ENCODE measurements at regions not wholly inside any gene's neighbourhood (a gene's known extent, or its start where the extent isn't known, plus 50 kb on each side); places are given as distances from the start of the nearest gene placed in this dataset.

DNA sequence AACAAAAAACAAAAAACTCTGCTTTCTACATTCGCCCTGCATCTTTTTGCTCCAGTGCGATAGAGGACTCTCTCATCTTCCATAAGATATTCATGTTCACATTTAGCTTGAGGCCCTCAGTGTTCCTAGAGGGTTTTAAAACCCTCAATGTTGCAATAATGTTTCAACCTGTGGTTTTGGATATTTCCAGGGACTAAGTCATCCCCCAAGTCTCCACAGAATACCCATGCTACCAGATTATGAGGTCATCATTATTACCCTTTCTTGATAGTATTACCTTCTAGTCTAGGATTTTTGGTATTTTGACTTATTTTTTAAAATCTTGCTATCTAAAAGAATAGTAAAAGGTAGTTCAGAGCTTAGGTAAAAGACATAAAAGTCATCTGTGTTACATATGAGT lies 480.5 kb upstream of the ID4 start:
- Histone ChIP-seq H3K4me1 (ENCODE audit: control insufficient read depth, insufficient read depth, low read length, poor library complexity, severe bottlenecking) (no peaks in the 10 kb centered on the region), H3K4me3 (ENCODE audit: insufficient read depth, low read depth, low read length, poor library complexity, severe bottlenecking) (no peak overlapping the region), H3K27me3 (replicated peaks; ENCODE audit: control insufficient read depth, insufficient read depth, low read length, poor library complexity, severe bottlenecking) (no peaks in the 10 kb centered on the region), H3K36me3 (ENCODE audit: control insufficient read depth, insufficient read depth, low read length) (no peaks in the 10 kb centered on the region), H3K27ac (ENCODE audit: insufficient read depth, low read length, poor library complexity, severe bottlenecking) (no peak overlapping the region), H3K9me3 (ENCODE audit: control insufficient read depth, low read length) (no peaks in the 10 kb centered on the region)
- DNase-seq = no peak

DNA sequence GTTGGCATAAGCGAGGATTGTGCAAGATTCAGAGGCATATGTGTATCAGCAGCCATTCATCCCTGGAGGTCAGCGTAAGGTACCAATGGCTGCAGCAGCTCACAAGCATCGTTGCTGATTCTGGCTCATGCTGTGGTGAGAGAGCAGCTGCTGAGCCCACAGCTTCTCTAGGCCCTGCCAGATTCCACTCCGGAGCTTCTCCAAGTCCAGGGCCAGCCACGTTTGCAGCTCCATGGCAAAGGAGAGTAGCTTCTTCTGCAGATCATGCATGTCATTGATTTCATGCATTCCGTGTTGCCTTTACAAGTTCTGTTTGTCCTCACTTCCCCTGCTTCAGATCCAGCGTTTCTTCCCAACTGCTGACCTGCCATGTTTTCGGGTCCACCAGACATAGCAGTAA lies 474.8 kb upstream of the ID4 start:
- Histone ChIP-seq H3K27ac (ENCODE audit: insufficient read depth, low read length, poor library complexity, severe bottlenecking) (no peak overlapping the region), H3K9me3 (ENCODE audit: control insufficient read depth, low read length) (no peaks in the 10 kb centered on the region), H3K4me1 (ENCODE audit: control insufficient read depth, insufficient read depth, low read length, poor library complexity, severe bottlenecking) (no peaks in the 10 kb centered on the region), H3K36me3 (ENCODE audit: control insufficient read depth, insufficient read depth, low read length) (no peaks in the 10 kb centered on the region), H3K4me3 (ENCODE audit: insufficient read depth, low read depth, low read length, poor library complexity, severe bottlenecking) (no peak overlapping the region), H3K27me3 (replicated peaks; ENCODE audit: control insufficient read depth, insufficient read depth, low read length, poor library complexity, severe bottlenecking) (no peaks in the 10 kb centered on the region)
- DNase-seq = no peak

DNA sequence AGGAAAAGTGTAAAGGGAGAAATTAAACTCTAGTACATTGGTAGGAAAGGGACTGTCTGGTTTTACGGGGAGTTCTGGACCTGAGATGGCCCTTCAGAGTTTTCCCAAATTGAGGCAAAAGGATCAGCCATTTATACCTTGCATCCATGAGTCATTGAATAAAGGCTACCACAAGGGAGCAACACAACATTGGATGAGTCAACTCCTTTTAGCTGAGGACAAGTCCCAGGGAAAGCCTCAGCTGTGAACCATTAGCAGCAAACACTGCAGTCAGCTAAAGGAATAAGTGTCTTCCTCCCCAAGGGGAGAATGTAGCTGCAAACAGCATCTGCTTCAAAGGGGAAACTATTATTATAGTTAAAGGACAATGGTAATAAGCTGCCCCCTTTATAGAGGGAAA lies 468.7 kb upstream of the ID4 start:
- no peaks in the 10 kb centered on the region for H3K36me3 ChIP-seq (ENCODE audit: control insufficient read depth, insufficient read depth, low read length)
- no peak overlapping the region for H3K4me3 ChIP-seq (ENCODE audit: insufficient read depth, low read depth, low read length, poor library complexity, severe bottlenecking)
- no peaks in the 10 kb centered on the region for H3K27me3 ChIP-seq (replicated peaks; ENCODE audit: control insufficient read depth, insufficient read depth, low read length, poor library complexity, severe bottlenecking)
- H3K4me1 ChIP-seq (ENCODE audit: control insufficient read depth, insufficient read depth, low read length, poor library complexity, severe bottlenecking) = no peaks in the 10 kb centered on the region
- no peaks in the 10 kb centered on the region for H3K9me3 ChIP-seq (ENCODE audit: control insufficient read depth, low read length)
- no peak overlapping the region for H3K27ac ChIP-seq (ENCODE audit: insufficient read depth, low read length, poor library complexity, severe bottlenecking)
- no peak for DNase-seq

DNA sequence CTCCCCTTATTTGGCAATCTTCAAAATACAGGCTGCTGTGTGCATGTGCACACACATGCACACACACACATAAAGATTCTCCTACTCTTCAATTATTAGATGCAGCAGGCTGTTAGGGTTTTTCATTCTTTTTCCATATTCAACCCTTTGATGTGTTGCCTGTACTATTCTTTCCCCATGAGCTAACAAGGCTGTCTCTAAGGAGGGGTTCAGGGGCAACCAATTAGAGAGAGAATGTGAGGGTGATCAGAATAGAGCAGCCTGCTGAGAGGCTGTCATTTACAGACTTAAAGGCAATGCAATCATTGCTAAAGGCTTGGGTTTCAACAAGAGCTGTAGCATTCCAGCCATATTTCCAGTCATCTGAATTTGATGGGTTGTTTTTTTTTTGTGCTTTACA lies 467.4 kb upstream of the ID4 start:
- Histone ChIP-seq H3K27ac (ENCODE audit: insufficient read depth, low read length, poor library complexity, severe bottlenecking) (no peak overlapping the region), H3K27me3 (replicated peaks; ENCODE audit: control insufficient read depth, insufficient read depth, low read length, poor library complexity, severe bottlenecking) (no peaks in the 10 kb centered on the region), H3K4me1 (ENCODE audit: control insufficient read depth, insufficient read depth, low read length, poor library complexity, severe bottlenecking) (no peaks in the 10 kb centered on the region), H3K36me3 (ENCODE audit: control insufficient read depth, insufficient read depth, low read length) (no peaks in the 10 kb centered on the region), H3K4me3 (ENCODE audit: insufficient read depth, low read depth, low read length, poor library complexity, severe bottlenecking) (no peak overlapping the region), H3K9me3 (ENCODE audit: control insufficient read depth, low read length) (no peaks in the 10 kb centered on the region)
- DNase-seq = no peak

DNA sequence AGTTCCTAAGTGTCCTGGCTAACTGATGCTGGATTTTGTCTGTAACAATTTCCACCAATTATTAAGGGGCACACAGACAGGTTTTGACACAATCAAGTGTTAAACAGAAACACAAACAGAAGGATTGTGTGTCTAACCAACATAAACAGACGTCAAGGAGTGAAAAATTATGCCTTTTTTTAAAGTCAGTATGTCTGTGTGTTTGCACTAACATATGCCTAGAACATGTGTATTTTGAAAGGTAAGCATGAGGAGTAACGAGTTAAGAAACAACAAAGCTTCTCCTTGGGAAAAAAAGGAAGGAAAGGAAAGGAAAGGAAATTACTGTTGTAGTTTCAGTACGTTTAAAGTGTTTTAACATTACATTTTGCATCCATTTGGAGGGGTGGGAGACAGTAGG lies 466.3 kb upstream of the ID4 start:
- H3K27ac ChIP-seq (ENCODE audit: insufficient read depth, low read length, poor library complexity, severe bottlenecking) = no peak overlapping the region
- H3K36me3 ChIP-seq (ENCODE audit: control insufficient read depth, insufficient read depth, low read length) = no peaks in the 10 kb centered on the region
- no peak overlapping the region for H3K4me3 ChIP-seq (ENCODE audit: insufficient read depth, low read depth, low read length, poor library complexity, severe bottlenecking)
- DNase-seq = no peak
- no peaks in the 10 kb centered on the region for H3K27me3 ChIP-seq (replicated peaks; ENCODE audit: control insufficient read depth, insufficient read depth, low read length, poor library complexity, severe bottlenecking)
- no peaks in the 10 kb centered on the region for H3K9me3 ChIP-seq (ENCODE audit: control insufficient read depth, low read length)
- H3K4me1 ChIP-seq (ENCODE audit: control insufficient read depth, insufficient read depth, low read length, poor library complexity, severe bottlenecking) = no peaks in the 10 kb centered on the region

DNA sequence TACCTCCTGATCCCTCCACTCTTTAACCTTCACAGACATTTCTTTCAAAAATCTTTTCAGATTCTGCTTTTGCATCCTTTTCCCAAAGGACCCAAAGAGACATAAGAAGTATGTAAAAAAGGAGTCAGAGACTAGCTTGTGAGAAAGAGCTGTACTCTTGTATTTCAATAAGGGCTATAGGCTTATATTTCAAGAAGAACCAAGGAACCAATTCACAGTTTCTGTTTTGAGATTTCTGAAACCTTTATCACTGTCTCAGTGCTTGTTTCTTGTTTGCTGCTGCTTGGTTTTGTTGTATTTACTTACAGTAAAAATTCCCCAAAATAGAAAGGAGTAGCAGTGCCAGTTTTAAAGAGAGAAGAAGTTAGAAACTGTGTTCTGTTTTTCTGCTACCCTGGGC lies 461.6 kb upstream of the ID4 start:
- Histone ChIP-seq H3K9me3 (ENCODE audit: control insufficient read depth, low read length) (no peaks in the 10 kb centered on the region), H3K27ac (ENCODE audit: insufficient read depth, low read length, poor library complexity, severe bottlenecking) (no peak overlapping the region), H3K4me1 (ENCODE audit: control insufficient read depth, insufficient read depth, low read length, poor library complexity, severe bottlenecking) (no peaks in the 10 kb centered on the region), H3K4me3 (ENCODE audit: insufficient read depth, low read depth, low read length, poor library complexity, severe bottlenecking) (no peak overlapping the region), H3K36me3 (ENCODE audit: control insufficient read depth, insufficient read depth, low read length) (no peaks in the 10 kb centered on the region), H3K27me3 (replicated peaks; ENCODE audit: control insufficient read depth, insufficient read depth, low read length, poor library complexity, severe bottlenecking) (no peaks in the 10 kb centered on the region)
- DNase-seq = no peak

DNA sequence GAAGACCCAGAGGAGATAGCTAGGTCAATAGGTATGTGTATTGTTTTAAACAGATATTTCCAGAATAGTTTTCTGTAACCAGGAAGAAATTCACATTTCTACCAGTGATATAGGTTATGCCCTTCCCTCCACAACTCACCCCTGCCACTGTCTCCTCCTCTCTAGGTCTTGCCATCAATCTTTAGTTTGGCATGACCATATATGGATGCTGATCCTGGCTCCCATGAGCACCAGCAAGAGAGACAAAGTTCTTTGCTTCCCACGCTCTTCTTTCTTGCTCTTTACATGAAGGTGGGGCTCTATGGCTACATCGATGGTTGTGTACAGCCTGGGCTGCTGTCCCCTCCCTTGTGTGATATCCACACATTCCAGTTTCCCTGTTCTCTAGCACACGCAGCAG lies 459.4 kb upstream of the ID4 start:
- Histone ChIP-seq H3K4me1 (ENCODE audit: control insufficient read depth, insufficient read depth, low read length, poor library complexity, severe bottlenecking) (no peaks in the 10 kb centered on the region), H3K36me3 (ENCODE audit: control insufficient read depth, insufficient read depth, low read length) (no peaks in the 10 kb centered on the region), H3K4me3 (ENCODE audit: insufficient read depth, low read depth, low read length, poor library complexity, severe bottlenecking) (no peak overlapping the region), H3K27ac (ENCODE audit: insufficient read depth, low read length, poor library complexity, severe bottlenecking) (no peak overlapping the region), H3K9me3 (ENCODE audit: control insufficient read depth, low read length) (no peaks in the 10 kb centered on the region), H3K27me3 (replicated peaks; ENCODE audit: control insufficient read depth, insufficient read depth, low read length, poor library complexity, severe bottlenecking) (no peaks in the 10 kb centered on the region)
- no peak for DNase-seq

DNA sequence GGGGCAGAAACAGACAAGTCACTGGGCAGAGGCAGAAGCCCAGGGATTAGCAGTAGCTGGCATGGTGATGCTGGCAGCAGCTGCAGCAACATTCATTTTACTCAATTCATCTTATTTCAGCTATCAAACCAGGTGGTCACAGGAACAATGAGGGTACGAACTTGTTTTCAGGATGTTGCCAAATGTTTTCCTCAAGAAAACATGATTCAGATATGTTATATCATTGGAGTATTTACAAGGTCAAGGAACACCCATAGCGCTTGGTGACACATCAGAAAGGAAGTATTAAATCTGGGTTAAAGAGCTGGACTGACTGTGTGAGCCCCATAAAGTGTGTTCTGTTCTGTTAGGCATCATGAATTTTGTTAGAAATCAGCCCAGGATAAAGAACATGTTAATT lies 456.9 kb upstream of the ID4 start:
- Histone ChIP-seq H3K4me1 (ENCODE audit: control insufficient read depth, insufficient read depth, low read length, poor library complexity, severe bottlenecking) (no peaks in the 10 kb centered on the region), H3K36me3 (ENCODE audit: control insufficient read depth, insufficient read depth, low read length) (no peaks in the 10 kb centered on the region), H3K27ac (ENCODE audit: insufficient read depth, low read length, poor library complexity, severe bottlenecking) (no peak overlapping the region), H3K9me3 (ENCODE audit: control insufficient read depth, low read length) (no peaks in the 10 kb centered on the region), H3K27me3 (replicated peaks; ENCODE audit: control insufficient read depth, insufficient read depth, low read length, poor library complexity, severe bottlenecking) (no peaks in the 10 kb centered on the region), H3K4me3 (ENCODE audit: insufficient read depth, low read depth, low read length, poor library complexity, severe bottlenecking) (no peak overlapping the region)
- no peak for DNase-seq

DNA sequence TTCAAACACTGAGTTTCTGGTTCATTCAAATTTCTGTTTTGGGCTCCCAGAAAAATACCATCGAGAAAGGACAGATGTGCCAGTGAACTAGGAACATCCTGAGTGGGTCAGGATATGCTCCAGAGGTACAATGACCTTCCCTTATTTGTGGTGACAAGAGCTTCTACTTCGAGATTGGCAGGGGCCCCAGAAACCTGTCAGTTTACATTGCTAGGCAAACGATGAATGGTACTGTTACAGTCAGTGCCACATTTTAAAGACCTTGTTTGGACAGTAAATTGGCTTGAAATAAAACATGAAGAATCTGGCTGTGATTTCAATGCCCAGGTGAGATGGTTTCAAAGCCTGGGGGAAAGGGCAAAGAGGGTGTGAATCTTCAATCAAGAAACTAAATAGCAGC lies 454.5 kb upstream of the ID4 start:
- H3K27ac ChIP-seq (ENCODE audit: insufficient read depth, low read length, poor library complexity, severe bottlenecking) = no peak overlapping the region
- H3K9me3 ChIP-seq (ENCODE audit: control insufficient read depth, low read length) = no peaks in the 10 kb centered on the region

DNA sequence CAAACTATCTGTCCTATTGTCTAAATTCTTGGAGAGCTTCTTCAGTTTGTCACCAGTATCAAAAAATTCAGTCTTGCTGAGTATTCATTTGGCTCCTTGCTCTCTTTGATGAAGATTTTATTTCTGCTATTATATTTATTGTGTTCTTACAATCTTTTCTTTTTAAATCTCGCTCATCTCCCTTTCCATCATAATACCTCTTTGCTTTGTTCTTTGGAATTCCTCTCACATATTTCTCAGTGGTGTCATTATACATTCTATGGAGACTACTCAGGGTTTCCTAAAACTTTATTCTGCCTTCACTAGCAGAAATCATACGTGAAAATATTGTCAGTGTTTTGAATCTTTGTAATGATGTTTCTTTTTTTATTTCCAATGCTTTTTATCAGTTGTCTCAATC lies 445.2 kb upstream of the ID4 start:
- no peaks in the 10 kb centered on the region for H3K9me3 ChIP-seq (ENCODE audit: control insufficient read depth, low read length)
- DNase-seq = no peak
- no peak overlapping the region for H3K27ac ChIP-seq (ENCODE audit: insufficient read depth, low read length, poor library complexity, severe bottlenecking)
- H3K27me3 ChIP-seq (replicated peaks; ENCODE audit: control insufficient read depth, insufficient read depth, low read length, poor library complexity, severe bottlenecking) = no peaks in the 10 kb centered on the region
- H3K4me1 ChIP-seq (ENCODE audit: control insufficient read depth, insufficient read depth, low read length, poor library complexity, severe bottlenecking) = no peaks in the 10 kb centered on the region
- no peaks in the 10 kb centered on the region for H3K36me3 ChIP-seq (ENCODE audit: control insufficient read depth, insufficient read depth, low read length)
- no peak overlapping the region for H3K4me3 ChIP-seq (ENCODE audit: insufficient read depth, low read depth, low read length, poor library complexity, severe bottlenecking)

More for the DNA sequence above, 454.5 kb upstream of the ID4 start:
- Histone ChIP-seq H3K4me3 (ENCODE audit: insufficient read depth, low read depth, low read length, poor library complexity, severe bottlenecking) (no peak overlapping the region), H3K27me3 (replicated peaks; ENCODE audit: control insufficient read depth, insufficient read depth, low read length, poor library complexity, severe bottlenecking) (no peaks in the 10 kb centered on the region), H3K36me3 (ENCODE audit: control insufficient read depth, insufficient read depth, low read length) (no peaks in the 10 kb centered on the region), H3K4me1 (ENCODE audit: control insufficient read depth, insufficient read depth, low read length, poor library complexity, severe bottlenecking) (no peaks in the 10 kb centered on the region)
- DNase-seq = no peak

DNA sequence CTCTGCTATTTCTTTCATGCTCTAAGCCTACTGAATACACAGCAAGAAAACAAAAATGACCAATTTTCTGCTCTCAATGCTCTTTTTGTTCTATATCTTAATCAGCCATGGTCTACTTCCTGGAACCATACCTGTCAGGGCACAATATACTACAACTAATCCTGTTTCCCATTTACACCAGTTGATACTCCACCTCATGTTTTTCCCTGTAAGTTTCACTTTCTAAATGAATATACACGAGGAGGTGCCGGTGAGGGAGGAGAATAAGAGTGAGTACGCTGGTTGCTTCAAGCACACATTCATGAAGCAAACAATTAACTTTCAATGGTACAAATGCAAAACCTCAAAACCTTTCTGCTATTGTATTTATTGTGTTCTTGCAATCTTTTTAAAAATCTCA lies 443.1 kb upstream of the ID4 start:
- Histone ChIP-seq H3K4me3 (ENCODE audit: insufficient read depth, low read depth, low read length, poor library complexity, severe bottlenecking) (no peak overlapping the region), H3K27me3 (replicated peaks; ENCODE audit: control insufficient read depth, insufficient read depth, low read length, poor library complexity, severe bottlenecking) (no peaks in the 10 kb centered on the region), H3K9me3 (ENCODE audit: control insufficient read depth, low read length) (no peaks in the 10 kb centered on the region), H3K27ac (ENCODE audit: insufficient read depth, low read length, poor library complexity, severe bottlenecking) (no peak overlapping the region), H3K36me3 (ENCODE audit: control insufficient read depth, insufficient read depth, low read length) (no peaks in the 10 kb centered on the region), H3K4me1 (ENCODE audit: control insufficient read depth, insufficient read depth, low read length, poor library complexity, severe bottlenecking) (no peaks in the 10 kb centered on the region)
- no peak for DNase-seq
